Heart right ventricle (tissue), 16 donors: ENCODE measurements at regions not wholly inside any gene's neighbourhood (a gene's known extent, or its start where the extent isn't known, plus 50 kb on each side); places are given as distances from the start of the nearest gene placed in this dataset.

Source experiments
- ATAC-seq, 8 donors: fragments of 200-7000 bp; cut with Tn5 transposase; one replicate each; pipeline ENCODE4 v1.9.1; 2020; ENCODE audit warnings: mild to moderate bottlenecking in 8 of 8, moderate library complexity in 8 of 8, moderate number of reproducible peaks in 1 of 8
- DNase-seq, 2 donors: peaks; one replicate each; pipeline ENCODE4 v3.0.0-alpha.2; 2020
- H3K27ac ChIP-seq, 10 donors: fragments of 200-600 bp; sonication (generic) in 2 of 10; one replicate each; pipeline versions ENCODE4 v1.5.0 to v1.8.0; 2020 to 2022; ENCODE audit warnings: mild to moderate bottlenecking in 3 of 10
- H3K27me3 ChIP-seq, 7 donors: fragments of 200-600 bp; one replicate each; pipeline ENCODE4 v1.8.0; 2021 to 2022; ENCODE audit warnings: mild to moderate bottlenecking in 2 of 7
- H3K36me3 ChIP-seq, 9 donors: fragments of 200-600 bp; sonication (generic) in 1 of 9; one replicate each; pipeline versions ENCODE4 v1.5.0 to v1.8.0; 2020 to 2022; ENCODE audit warnings: mild to moderate bottlenecking in 2 of 9
- H3K4me1 ChIP-seq, 9 donors: fragments of 200-600 bp; sonication (generic) in 1 of 9; one replicate each; pipeline versions ENCODE4 v1.5.0 to v1.8.0; 2020 to 2022; ENCODE audit warnings: mild to moderate bottlenecking in 4 of 9
- H3K4me3 ChIP-seq, 10 donors: fragments of 200-600 bp; sonication (generic) in 2 of 10; one replicate each; pipeline versions ENCODE4 v1.5.0 to v1.8.0; 2020 to 2022; ENCODE audit warnings: mild to moderate bottlenecking in 7 of 10, moderate library complexity in 2 of 10
- H3K9me3 ChIP-seq, 11 donors: fragments of 200-600 bp in 10 of 11; sonication (generic) in 2 of 11; one replicate each; pipeline versions ENCODE4 v1.5.0 to v1.8.0; 2013 to 2022; ENCODE audit warnings: mild to moderate bottlenecking in 2 of 11, control low read depth in 1 of 11, moderate library complexity in 1 of 11
- CTCF ChIP-seq, 9 donors: fragments of 200-600 bp; sonication (generic) in 2 of 9; IDR thresholded peaks; one replicate each; pipeline versions ENCODE4 v1.5.0 to v1.8.0; 2021 to 2022; ENCODE audit warnings: antibody characterized with exemption in 9 of 9, mild to moderate bottlenecking in 5 of 9, moderate library complexity in 1 of 9
- WGBS, 2 donors: extraction: QIAGEN DNeasy Blood & Tissue Kit; methylation state at CpG; one replicate each; pipeline ENCODE4 v1.1.7; 2013; ENCODE audit warnings: inconsistent platforms in 1 of 2; 5-methylcytosine and 5-hydroxymethylcytosine counted together
- intact Hi-C, 10 donors: fragments of 100-400 bp; cut with DNase I; formaldehyde crosslinking; loops; one replicate each; pipeline versions ENCODE4 v1.11.1 to v1.14.2; 2022
- donor health status: Arrhythmogenic right ventricular cardiomyopathy.
- donor health status: ischemic (EF 13 %, LVEDD 7.1; RV severe dilation, severe dysfunction).
- donor health status: healthy with polysubstance abuse.
- donor health status: DM: no; HTN: yes; CAD: no.
- donor health status: DM: no; HTN: no; CAD: no.
- donor health status: ischemic (EF 25% LVEDD 6.9; RV normal size, moderate dysfunction).
- donor health status: ischemic (EF 25% LVEDD 5.7; RV mildly dilated, moderate dysfunction).
- donor health status: healthy.
- donor health status: DM: yes; HTN: yes; CAD: no.
- donor health status: Ischemic cardiomyopathy.
- donor health status: ischemic (EF 35%, LVEDD 5.7; RV mildly dilated, moderate dysfunction).
- donor health status: nonischemic (EF 11% LVEDD 7.7; RV severe dilation, severe dysfunction).
- donor health status: DM: yes; HTN: yes; CAD: no.
- donor health status: PGD.
- donor health status: ischemic (EF 29% LVEDD 5.4; RV normal size, mild dysfunction).
- donor health status: nonischemic (EF 23%, LVEDD 6.1; RV moderate dilation, normal function).

GRCh38 chr20:55535366-55535765, 470.0 kb downstream of the CBLN4 start:
- intact Hi-C loops: no loop called here

GRCh38 chr20:55533632-55534031, 471.7 kb downstream of the CBLN4 start:
- Histone ChIP-seq H3K36me3 (no peaks in the 10 kb centered on the region), H3K9me3 (peaks cover 0 to 5% (median 0%) of the 10 kb centered on the region in 11 donors), H3K27me3 (no peaks in the 10 kb centered on the region), H3K4me1 (no peaks in the 10 kb centered on the region), H3K4me3 (no peak overlapping the region), H3K27ac (no peak overlapping the region)
- 82 to 88% methylated on average over 3 of the region's 3 CpGs for whole genome bisulfite sequencing, 2 donors
- ATAC-seq (no peak), DNase-seq (no peak)
- no peak for TF ChIP-seq CTCF (IDR thresholded peaks at IDR 0.05)
- intact Hi-C loops: no loop called here

More at GRCh38 chr20:55535366-55535765, 470.0 kb downstream of the CBLN4 start:
- peaks cover 0 to 5% (median 0%) of the 10 kb centered on the region in 11 donors for H3K9me3 ChIP-seq
- H3K27me3 ChIP-seq: no peaks in the 10 kb centered on the region
- no peak for DNase-seq
- ATAC-seq: no peak
- no peak overlapping the region for H3K4me3 ChIP-seq
- no peak for TF ChIP-seq CTCF (IDR thresholded peaks at IDR 0.05)
- WGBS, 2 donors: 64 to 68% methylated on average over 7 of the region's 7 CpGs
- H3K36me3 ChIP-seq: no peaks in the 10 kb centered on the region
- H3K27ac ChIP-seq: no peak overlapping the region
- H3K4me1 ChIP-seq: no peaks in the 10 kb centered on the region

- Histone ChIP-seq H3K4me1 (no peaks in the 10 kb centered on the region), H3K36me3 (no peaks in the 10 kb centered on the region), H3K27me3 (no peaks in the 10 kb centered on the region), H3K9me3 (peaks cover 0 to 5% (median 0%) of the 10 kb centered on the region in 11 donors), H3K4me3 (no peak overlapping the region), H3K27ac (no peak overlapping the region)
- no peak for TF ChIP-seq CTCF (IDR thresholded peaks at IDR 0.05)
- intact Hi-C loops: no loop called here
- no peak for DNase-seq
- WGBS, 2 donors: 81 to 82% methylated on average over 3 of the region's 3 CpGs
- ATAC-seq: no peak
These were observed 474.6 kb downstream of the CBLN4 start for GRCh38 chr20:55530763-55531162.

GRCh38 chr20:55528482-55528881, 476.8 kb downstream of the CBLN4 start:
- WGBS, 2 donors: 54 to 59% methylated on average over 3 of the region's 3 CpGs
- Histone ChIP-seq H3K4me3 (no peak overlapping the region), H3K27ac (no peak overlapping the region), H3K27me3 (no peaks in the 10 kb centered on the region), H3K9me3 (peaks cover 0 to 6% (median 0%) of the 10 kb centered on the region in 11 donors), H3K36me3 (no peaks in the 10 kb centered on the region), H3K4me1 (no peaks in the 10 kb centered on the region)
- ATAC-seq (no peak), DNase-seq (no peak)
- TF ChIP-seq CTCF (IDR thresholded peaks at IDR 0.05): no peak
- intact Hi-C loops: no loop called here
